ENCODE measurements at regions not wholly inside any gene's neighbourhood (a gene's known extent, or its start where the extent isn't known, plus 50 kb on each side); places are given as distances from the start of the nearest gene placed in this dataset.

DNA sequence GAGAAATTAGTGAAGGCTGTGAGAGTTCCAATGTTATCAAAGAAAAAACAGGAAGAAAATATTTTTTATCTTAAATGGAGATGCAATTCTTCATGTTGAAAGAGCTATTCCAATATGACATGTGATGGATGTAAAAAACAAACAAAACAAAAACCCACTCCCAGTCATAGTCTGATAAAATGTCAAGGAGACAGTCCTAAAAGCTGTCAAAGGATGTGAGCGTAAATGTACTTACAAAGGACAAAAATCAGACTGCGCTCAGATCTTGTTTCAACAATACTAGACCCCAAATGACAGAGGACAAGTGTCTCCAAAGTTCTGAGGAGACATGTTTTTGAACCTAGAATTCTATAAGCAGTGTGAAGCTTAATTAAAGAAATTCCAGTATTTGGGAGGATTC lies 265.8 kb downstream of the PLPP3 start:
- Histone ChIP-seq H3K27ac (ENCODE audit: low read depth in 1 of 2, low read length in 1 of 2) (no peak overlapping the region), H3K9ac (ENCODE audit: insufficient read depth in 1 of 2, low read length in 2 of 2) (no peak overlapping the region), H3K4me1 (ENCODE audit: control insufficient read depth in 5 of 5, insufficient read depth in 5 of 5, low read length in 5 of 5) (peaks cover 0 to 5% (median 0%) of the 10 kb centered on the region in 5 donors), H3K4me3 (no peak overlapping the region), H3K36me3 (ENCODE audit: control insufficient read depth in 4 of 4, insufficient read depth in 4 of 4, low read length in 4 of 4) (no peaks in the 10 kb centered on the region), H3K27me3 (ENCODE audit: control insufficient read depth in 3 of 3, insufficient read depth in 3 of 3, low read length in 2 of 3) (no peaks in the 10 kb centered on the region), H3K9me3 (ENCODE audit: control insufficient read depth in 4 of 4, insufficient read depth in 3 of 4, low read length in 3 of 4) (peaks cover 0 to 6% (median 2%) of the 10 kb centered on the region in 4 donors)
- TF ChIP-seq, protein P1, sequence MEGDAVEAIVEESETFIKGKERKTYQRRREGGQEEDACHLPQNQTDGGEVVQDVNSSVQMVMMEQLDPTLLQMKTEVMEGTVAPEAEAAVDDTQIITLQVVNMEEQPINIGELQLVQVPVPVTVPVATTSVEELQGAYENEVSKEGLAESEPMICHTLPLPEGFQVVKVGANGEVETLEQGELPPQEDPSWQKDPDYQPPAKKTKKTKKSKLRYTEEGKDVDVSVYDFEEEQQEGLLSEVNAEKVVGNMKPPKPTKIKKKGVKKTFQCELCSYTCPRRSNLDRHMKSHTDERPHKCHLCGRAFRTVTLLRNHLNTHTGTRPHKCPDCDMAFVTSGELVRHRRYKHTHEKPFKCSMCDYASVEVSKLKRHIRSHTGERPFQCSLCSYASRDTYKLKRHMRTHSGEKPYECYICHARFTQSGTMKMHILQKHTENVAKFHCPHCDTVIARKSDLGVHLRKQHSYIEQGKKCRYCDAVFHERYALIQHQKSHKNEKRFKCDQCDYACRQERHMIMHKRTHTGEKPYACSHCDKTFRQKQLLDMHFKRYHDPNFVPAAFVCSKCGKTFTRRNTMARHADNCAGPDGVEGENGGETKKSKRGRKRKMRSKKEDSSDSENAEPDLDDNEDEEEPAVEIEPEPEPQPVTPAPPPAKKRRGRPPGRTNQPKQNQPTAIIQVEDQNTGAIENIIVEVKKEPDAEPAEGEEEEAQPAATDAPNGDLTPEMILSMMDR (IDR thresholded peaks at IDR 0.05; ENCODE audit: control extremely low read depth, extremely low read depth) = no peak
- ATAC-seq (ENCODE audit: insufficient read depth, low FRiP score) = no peak
- WGBS, 2 donors = 96 to 98% methylated on average over 2 of the region's 2 CpGs
- no peak for DNase-seq

DNA sequence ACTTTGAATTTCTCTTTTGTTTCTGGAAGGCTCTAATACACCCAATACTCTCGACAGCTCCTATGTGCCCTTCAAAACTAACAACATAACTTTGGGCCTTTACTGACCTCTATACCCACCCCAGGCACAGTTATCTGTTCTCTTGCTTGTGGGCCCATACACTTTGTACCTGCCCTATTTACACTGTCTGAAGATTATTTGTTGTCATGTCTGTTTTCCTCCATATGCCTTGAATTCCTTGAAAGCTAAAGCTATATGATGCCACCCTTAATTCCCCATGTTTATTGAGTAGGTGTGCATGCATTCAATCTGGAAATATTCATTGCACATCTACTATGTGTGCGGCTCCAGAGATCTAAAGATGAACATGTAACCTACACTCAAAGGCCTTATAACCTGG lies 267.6 kb downstream of the PLPP3 start:
- TF ChIP-seq, protein P1 (IDR thresholded peaks at IDR 0.05; ENCODE audit: control extremely low read depth, extremely low read depth) = no peak
- peaks cover 0 to 5% (median 0%) of the 10 kb centered on the region in 5 donors for H3K4me1 ChIP-seq (ENCODE audit: control insufficient read depth in 5 of 5, insufficient read depth in 5 of 5, low read length in 5 of 5)

DNA sequence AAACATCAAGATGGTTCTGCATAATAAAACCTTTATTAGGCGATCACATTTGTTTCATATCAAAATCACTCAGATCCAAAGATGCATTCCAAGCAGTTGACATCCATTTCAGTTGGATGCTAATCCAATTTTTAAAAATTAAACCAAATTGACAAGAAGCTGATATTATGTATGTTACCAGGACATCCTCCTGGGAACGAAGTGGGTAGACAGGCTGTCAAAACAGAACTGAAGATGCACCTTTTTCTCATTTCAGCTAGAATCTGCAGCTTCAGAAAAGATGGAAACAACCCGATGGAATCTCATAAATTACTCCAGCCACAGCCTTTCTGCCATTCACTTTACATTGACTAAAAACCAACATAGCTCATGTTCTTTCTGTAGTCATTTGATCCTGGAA lies 268.4 kb downstream of the PLPP3 start:
- TF ChIP-seq, protein P1 (IDR thresholded peaks at IDR 0.05; ENCODE audit: control extremely low read depth, extremely low read depth) = no peak
- Histone ChIP-seq H3K27me3 (ENCODE audit: control insufficient read depth in 3 of 3, insufficient read depth in 3 of 3, low read length in 2 of 3) (no peaks in the 10 kb centered on the region), H3K4me3 (no peak overlapping the region), H3K27ac (ENCODE audit: low read depth in 1 of 2, low read length in 1 of 2) (no peak overlapping the region), H3K4me1 (ENCODE audit: control insufficient read depth in 5 of 5, insufficient read depth in 5 of 5, low read length in 5 of 5) (peaks cover 0 to 5% (median 0%) of the 10 kb centered on the region in 5 donors), H3K36me3 (ENCODE audit: control insufficient read depth in 4 of 4, insufficient read depth in 4 of 4, low read length in 4 of 4) (no peaks in the 10 kb centered on the region), H3K9me3 (ENCODE audit: control insufficient read depth in 4 of 4, insufficient read depth in 3 of 4, low read length in 3 of 4) (peaks cover 0 to 6% (median 2%) of the 10 kb centered on the region in 4 donors), H3K9ac (ENCODE audit: insufficient read depth in 1 of 2, low read length in 2 of 2) (no peak overlapping the region)
- WGBS, 2 donors = 77 to 88% methylated on average over 3 of the region's 3 CpGs
- ATAC-seq (ENCODE audit: insufficient read depth, low FRiP score) (no peak), DNase-seq (peak in 1 of 3 donors; percentile 36)

More for the DNA sequence above, 267.6 kb downstream of the PLPP3 start:
- Histone ChIP-seq H3K4me3 (no peak overlapping the region), H3K27me3 (ENCODE audit: control insufficient read depth in 3 of 3, insufficient read depth in 3 of 3, low read length in 2 of 3) (no peaks in the 10 kb centered on the region), H3K27ac (ENCODE audit: low read depth in 1 of 2, low read length in 1 of 2) (no peak overlapping the region), H3K36me3 (ENCODE audit: control insufficient read depth in 4 of 4, insufficient read depth in 4 of 4, low read length in 4 of 4) (no peaks in the 10 kb centered on the region), H3K9me3 (ENCODE audit: control insufficient read depth in 4 of 4, insufficient read depth in 3 of 4, low read length in 3 of 4) (peaks cover 0 to 6% (median 2%) of the 10 kb centered on the region in 4 donors), H3K9ac (ENCODE audit: insufficient read depth in 1 of 2, low read length in 2 of 2) (no peak overlapping the region)
- ATAC-seq (ENCODE audit: insufficient read depth, low FRiP score) = no peak
- 66 to 92% methylated on average over 2 of the region's 2 CpGs for whole genome bisulfite sequencing, 2 donors
- no peak for DNase-seq

DNA sequence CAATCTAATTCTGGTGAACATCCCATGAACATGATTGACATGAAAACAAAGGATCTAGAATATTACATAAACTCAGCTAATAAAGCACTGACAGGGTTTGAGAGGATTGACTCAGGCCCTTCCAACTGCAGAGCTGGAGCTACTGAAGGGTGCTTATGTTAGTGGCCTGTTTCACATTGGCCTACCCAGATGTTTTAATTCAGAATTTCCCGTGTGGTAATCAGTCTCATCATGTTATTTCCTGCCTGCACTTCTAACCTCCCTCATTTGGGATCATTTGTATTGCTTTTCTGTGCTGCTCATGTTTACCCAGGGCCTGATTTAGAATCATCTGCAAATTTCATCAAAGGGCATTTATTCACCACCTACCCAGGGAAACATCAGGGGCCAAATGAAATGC lies 270.3 kb downstream of the PLPP3 start:
- H3K27me3 ChIP-seq (ENCODE audit: control insufficient read depth in 3 of 3, insufficient read depth in 3 of 3, low read length in 2 of 3) = no peaks in the 10 kb centered on the region

More for the DNA sequence above, 270.3 kb downstream of the PLPP3 start:
- Histone ChIP-seq H3K4me1 (ENCODE audit: control insufficient read depth in 5 of 5, insufficient read depth in 5 of 5, low read length in 5 of 5) (peaks cover 0 to 8% (median 0%) of the 10 kb centered on the region in 5 donors), H3K27ac (ENCODE audit: low read depth in 1 of 2, low read length in 1 of 2) (no peak overlapping the region), H3K4me3 (no peak overlapping the region), H3K9me3 (ENCODE audit: control insufficient read depth in 4 of 4, insufficient read depth in 3 of 4, low read length in 3 of 4) (peaks cover 0 to 4% (median 1%) of the 10 kb centered on the region in 4 donors), H3K36me3 (ENCODE audit: control insufficient read depth in 4 of 4, insufficient read depth in 4 of 4, low read length in 4 of 4) (no peaks in the 10 kb centered on the region), H3K9ac (ENCODE audit: insufficient read depth in 1 of 2, low read length in 2 of 2) (no peak overlapping the region)
- WGBS, 2 donors = 57 to 81% methylated on average over 1 of the region's 1 CpG
- no peak for ATAC-seq (ENCODE audit: insufficient read depth, low FRiP score)
- TF ChIP-seq, protein P1 (IDR thresholded peaks at IDR 0.05; ENCODE audit: control extremely low read depth, extremely low read depth) = no peak
- no peak for DNase-seq
